CD4-positive, alpha-beta memory T cell (primary cell): ENCODE measurements at regions not wholly inside any gene's neighbourhood (a gene's known extent, or its start where the extent isn't known, plus 50 kb on each side); places are given as distances from the start of the nearest gene placed in this dataset.

Experiments
- CTCF ChIA-PET: fragments of 350-600 bp; sonication (Branson Sonifier 250); formaldehyde crosslinking; loops from one replicate; lab custom pipeline; 2021; ENCODE audit warnings: inconsistent platforms; ENCODE audit not compliant: partially characterized antibody; lab: Charles Lee
- POLR2A ChIA-PET: fragments of 350-600 bp; sonication (Branson Sonifier 250); formaldehyde crosslinking; loops from one replicate; lab custom pipeline; 2021; ENCODE audit not compliant: partially characterized antibody; lab: Charles Lee
- DNase-seq, 5 donors: peaks; one replicate each; pipeline versions ENCODE4 v3.0.0 to v3.0.0-alpha.2; 2020 to 2022; ENCODE audit warnings: mixed read lengths in 1 of 5
- H3K27ac ChIP-seq: one replicate; pipeline ENCODE4 v1.7.0; 2013; ENCODE audit warnings: low read depth, low read length
- H3K27me3 ChIP-seq: 2 replicates; pipeline ENCODE4 v1.7.0; 2013; ENCODE audit warnings: mild to moderate bottlenecking, low read length, moderate library complexity; ENCODE audit not compliant: insufficient read depth
- H3K36me3 ChIP-seq: 2 replicates; pipeline ENCODE4 v1.7.0; 2013; ENCODE audit warnings: mild to moderate bottlenecking, low read length, moderate library complexity; ENCODE audit not compliant: insufficient read depth
- H3K4me1 ChIP-seq: 2 replicates; pipeline ENCODE4 v1.7.0; 2013; ENCODE audit warnings: mild to moderate bottlenecking, low read length, moderate library complexity; ENCODE audit not compliant: insufficient read depth
- H3K4me3 ChIP-seq, 2 donors: one replicate each; pipeline ENCODE4 v1.7.0; 2013; ENCODE audit warnings: low read length in 2 of 2, mild to moderate bottlenecking in 1 of 2
- H3K9me3 ChIP-seq, 2 donors: one replicate each; pipeline ENCODE4 v1.7.0; 2013; ENCODE audit warnings: low read length in 2 of 2, control low read depth in 1 of 2; ENCODE audit not compliant: control insufficient read depth in 1 of 2
- H3K27ac Mint-ChIP-seq, 7 donors: one replicate each; pipeline ENCODE4 v1.8.0; 2020 to 2021; ENCODE audit warnings: mixed read lengths in 7 of 7, mild to moderate bottlenecking in 6 of 7, inconsistent platforms in 3 of 7, moderate library complexity in 3 of 7
- H3K27me3 Mint-ChIP-seq, 2 donors: one replicate each; pipeline ENCODE4 v1.8.0; 2020 to 2021; ENCODE audit warnings: mixed read lengths in 2 of 2
- H3K36me3 Mint-ChIP-seq, 2 donors: one replicate each; pipeline ENCODE4 v1.8.0; 2020 to 2021; ENCODE audit warnings: mixed read lengths in 2 of 2, inconsistent platforms in 1 of 2, mild to moderate bottlenecking in 1 of 2
- H3K4me1 Mint-ChIP-seq, 4 donors: one replicate each; pipeline ENCODE4 v1.8.0; 2020 to 2021; ENCODE audit warnings: mixed read lengths in 4 of 4, mild to moderate bottlenecking in 1 of 4
- H3K4me3 Mint-ChIP-seq, 8 donors: one replicate each; pipeline ENCODE4 v1.8.0; 2020 to 2021; ENCODE audit warnings: mixed read lengths in 8 of 8, mild to moderate bottlenecking in 7 of 8, moderate library complexity in 6 of 8, inconsistent platforms in 3 of 8
- H3K9me3 Mint-ChIP-seq, 8 donors: one replicate each; pipeline ENCODE4 v1.8.0; 2020 to 2021; ENCODE audit warnings: mixed read lengths in 8 of 8, mild to moderate bottlenecking in 5 of 8, inconsistent platforms in 3 of 8, moderate library complexity in 1 of 8
- intact Hi-C: fragments of 100-400 bp; cut with micrococcal nuclease; formaldehyde crosslinking; loops from one replicate; pipeline ENCODE4 v1.15.1; 2023

DNA sequence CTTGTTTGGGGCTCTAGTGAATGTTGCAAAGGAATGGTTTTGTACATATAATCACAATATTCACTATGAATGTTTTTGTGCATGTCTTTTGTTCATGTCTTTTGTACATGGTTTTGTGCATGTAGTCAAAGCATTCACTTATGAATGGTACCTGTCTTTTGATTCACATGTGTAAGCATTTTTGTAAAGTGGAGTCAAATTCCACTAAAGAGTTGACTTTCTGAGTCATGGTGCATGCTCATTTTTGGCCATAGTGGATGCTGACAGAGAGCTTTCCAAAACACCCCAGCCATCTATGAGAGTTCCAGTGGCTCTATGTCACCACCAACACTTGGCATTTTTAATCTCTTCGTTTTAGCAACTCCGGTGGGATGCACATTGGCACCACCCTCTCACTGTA lies 1185.9 kb upstream of the TMEM132C start:
- Histone ChIP-seq H3K9me3 (no peaks in the 10 kb centered on the region), H3K27me3 (no peaks in the 10 kb centered on the region), H3K36me3 (no peaks in the 10 kb centered on the region), H3K27ac (no peak overlapping the region), H3K4me3 (no peak overlapping the region), H3K4me1 (peaks cover 10% of the 10 kb centered on the region)
- DNase-seq: no peak
- H3K4me1 Mint-ChIP-seq: peaks cover 8 to 14% (median 11%) of the 10 kb centered on the region in 4 donors
- CTCF ChIA-PET: no interaction called here
- peaks cover 5 to 8% of the 10 kb centered on the region in 2 donors for H3K27me3 Mint-ChIP-seq
- intact Hi-C loops: loop anchor here (5.0 kb wide), 1 partner anchor 81 kb away; no protein-coding TSS in a partner anchor
- no peak overlapping the region for H3K27ac Mint-ChIP-seq
- POLR2A ChIA-PET: no interaction called here
- no peak overlapping the region for H3K4me3 Mint-ChIP-seq
- H3K36me3 Mint-ChIP-seq: no peaks in the 10 kb centered on the region
- no peaks in the 10 kb centered on the region for H3K9me3 Mint-ChIP-seq

DNA sequence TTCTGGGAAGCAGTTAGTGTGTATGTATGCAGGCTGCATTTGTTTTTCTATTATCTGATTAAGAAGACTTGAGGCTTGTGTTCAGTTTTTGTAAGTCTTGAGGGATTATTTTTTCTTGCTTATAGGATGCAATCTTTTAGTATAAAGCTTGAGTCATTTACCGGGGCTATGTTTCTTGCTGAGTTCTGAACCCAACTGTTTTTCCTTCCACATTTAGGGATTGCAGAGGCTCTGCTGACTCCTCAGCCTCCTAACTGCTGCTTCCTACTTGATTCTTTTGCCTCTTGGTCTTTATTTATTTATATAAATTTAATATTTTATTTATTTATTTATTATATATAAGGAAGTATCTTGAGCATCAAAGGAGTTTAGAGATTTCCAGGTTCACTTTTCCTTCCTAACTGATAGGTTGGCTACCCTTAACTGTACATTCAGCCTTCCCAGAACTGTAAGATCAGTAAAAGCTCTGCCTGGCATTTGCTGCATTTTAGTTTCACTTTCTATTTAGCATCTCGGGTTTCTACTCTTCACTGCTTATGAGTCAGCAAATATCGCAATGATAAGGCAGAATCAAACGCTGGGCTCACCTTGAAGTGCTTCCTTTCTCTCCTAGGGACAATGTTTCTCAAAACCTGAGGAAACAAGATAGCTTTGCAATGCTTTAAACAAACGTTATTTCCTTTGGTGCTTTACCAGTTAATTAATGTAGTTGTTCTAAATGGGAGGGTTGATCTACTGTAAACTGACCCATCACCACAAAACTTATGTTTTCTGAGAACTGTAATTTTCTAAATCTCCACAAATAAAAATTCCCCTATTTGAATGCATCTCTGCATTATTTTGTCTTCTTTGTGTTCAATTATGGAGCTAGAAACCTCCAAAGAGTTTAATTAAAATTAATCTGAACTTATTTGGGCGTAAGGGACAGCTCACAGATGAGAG lies 1183.7 kb upstream of the TMEM132C start:
- peak in 4 of 5 donors; percentile 35 to 59 (median 44) for DNase-seq
- H3K27ac Mint-ChIP-seq: peak overlapping the region; percentile 24 to 89 (median 84)
- H3K27me3 Mint-ChIP-seq: peaks cover 4 to 5% of the 10 kb centered on the region in 2 donors
- peaks cover 0 to 2% (median 0%) of the 10 kb centered on the region in 8 donors for H3K9me3 Mint-ChIP-seq
- Histone ChIP-seq H3K4me1 (peaks cover 10% of the 10 kb centered on the region), H3K36me3 (no peaks in the 10 kb centered on the region), H3K4me3 (peak overlapping the region; percentile 23 to 44), H3K9me3 (no peaks in the 10 kb centered on the region), H3K27me3 (no peaks in the 10 kb centered on the region), H3K27ac (no peak overlapping the region)
- H3K4me3 Mint-ChIP-seq: peak overlapping the region; percentile 80 to 87 (median 85)
- ChIA-PET CTCF (no interaction called here), POLR2A (no interaction called here)
- intact Hi-C loops: loop anchor here (5.0 kb wide), 1 partner anchor 79 kb away; no protein-coding TSS in a partner anchor
- no peaks in the 10 kb centered on the region for H3K36me3 Mint-ChIP-seq
- peaks cover 8 to 14% (median 11%) of the 10 kb centered on the region in 4 donors for H3K4me1 Mint-ChIP-seq

DNA sequence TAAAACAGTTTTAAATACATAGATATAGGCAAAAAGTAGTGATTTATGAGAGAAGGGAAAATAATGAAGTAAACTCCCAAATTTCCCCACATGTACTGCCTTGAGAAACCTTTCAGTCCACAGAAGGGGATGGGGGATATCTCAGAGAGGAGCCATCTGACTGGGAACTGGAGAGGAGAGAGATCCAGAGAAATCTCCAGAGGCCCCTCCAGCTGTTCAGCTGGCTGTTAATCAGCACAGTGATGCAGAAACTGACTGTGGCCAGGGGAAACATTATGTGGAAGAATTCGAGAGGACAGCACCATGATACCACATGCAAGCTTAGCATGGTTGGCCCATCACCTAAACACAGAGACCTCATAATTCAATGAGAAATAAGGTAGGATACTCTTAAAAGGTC lies 1165.9 kb upstream of the TMEM132C start:
- Histone ChIP-seq H3K27ac (no peak overlapping the region), H3K4me3 (no peak overlapping the region), H3K4me1 (no peaks in the 10 kb centered on the region), H3K27me3 (no peaks in the 10 kb centered on the region), H3K9me3 (no peaks in the 10 kb centered on the region), H3K36me3 (no peaks in the 10 kb centered on the region)
- H3K27me3 Mint-ChIP-seq: peaks cover 1 to 2% of the 10 kb centered on the region in 2 donors
- no peak overlapping the region for H3K27ac Mint-ChIP-seq
- no peak overlapping the region for H3K4me3 Mint-ChIP-seq
- no peak for DNase-seq
- POLR2A ChIA-PET: no interaction called here
- CTCF ChIA-PET: no interaction called here
- H3K9me3 Mint-ChIP-seq: no peaks in the 10 kb centered on the region
- H3K4me1 Mint-ChIP-seq: no peaks in the 10 kb centered on the region
- intact Hi-C loops: no loop called here
- no peaks in the 10 kb centered on the region for H3K36me3 Mint-ChIP-seq

DNA sequence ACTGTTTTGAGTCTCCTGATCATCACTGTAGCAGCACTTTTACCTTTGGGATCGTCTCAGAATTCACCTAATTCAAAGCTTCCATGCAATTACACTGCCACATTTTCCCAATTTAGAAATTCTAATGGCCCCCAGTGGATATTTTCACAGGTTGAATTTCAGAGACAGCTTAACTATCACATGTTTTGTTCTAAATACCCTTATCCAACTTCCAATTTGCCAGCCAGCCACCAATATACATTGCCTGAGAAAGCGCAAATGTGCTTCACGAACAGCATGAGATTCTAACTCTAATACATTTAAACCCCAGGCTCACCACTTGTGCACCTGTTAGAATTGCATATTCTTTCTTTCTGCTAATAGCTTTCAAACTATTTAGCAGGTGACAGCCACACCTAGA lies 1160.9 kb upstream of the TMEM132C start:
- Histone ChIP-seq H3K9me3 (no peaks in the 10 kb centered on the region), H3K4me3 (no peak overlapping the region), H3K27me3 (no peaks in the 10 kb centered on the region), H3K36me3 (no peaks in the 10 kb centered on the region), H3K4me1 (no peaks in the 10 kb centered on the region), H3K27ac (no peak overlapping the region)
- Mint-ChIP-seq H3K36me3 (no peaks in the 10 kb centered on the region), H3K27me3 (peaks cover 9 to 21% of the 10 kb centered on the region in 2 donors), H3K27ac (no peak overlapping the region), H3K4me3 (no peak overlapping the region), H3K9me3 (no peaks in the 10 kb centered on the region), H3K4me1 (no peaks in the 10 kb centered on the region)
- no peak for DNase-seq
- intact Hi-C loops: no loop called here
- ChIA-PET CTCF (interaction anchor here (2.1 to 3.6 kb wide), 2 partner anchors 186 to 275 kb away, joined by 5 to 25 read pairs; no protein-coding TSS in a partner anchor), POLR2A (no interaction called here)

DNA sequence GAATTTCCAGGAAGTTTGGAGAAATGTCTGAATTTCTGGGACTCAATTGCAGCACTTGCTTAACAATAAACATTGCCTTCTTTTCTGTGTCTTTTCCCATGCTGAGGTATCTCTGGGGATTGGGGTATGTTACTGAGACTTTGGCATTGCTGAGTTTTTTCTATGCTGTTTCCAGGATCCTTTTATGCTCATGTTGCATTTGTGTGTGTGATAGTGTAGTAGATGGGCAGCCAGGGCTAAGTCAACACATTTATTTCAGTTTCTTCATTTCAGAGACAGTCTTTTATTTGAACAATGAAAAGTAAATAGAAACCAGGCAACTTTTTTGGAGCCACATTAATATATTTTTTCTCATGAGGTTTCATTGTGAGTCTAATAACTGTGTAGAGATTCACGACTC lies 1160.3 kb upstream of the TMEM132C start:
- H3K4me1 Mint-ChIP-seq: no peaks in the 10 kb centered on the region
- Histone ChIP-seq H3K27me3 (no peaks in the 10 kb centered on the region), H3K4me1 (no peaks in the 10 kb centered on the region), H3K4me3 (no peak overlapping the region), H3K9me3 (no peaks in the 10 kb centered on the region), H3K27ac (no peak overlapping the region), H3K36me3 (no peaks in the 10 kb centered on the region)
- H3K27ac Mint-ChIP-seq: no peak overlapping the region
- intact Hi-C loops: no loop called here
- ChIA-PET POLR2A (no interaction called here), CTCF (interaction anchor here (1.2 to 3.6 kb wide), 3 partner anchors 41 to 275 kb away, joined by 3 to 25 read pairs (median 22); no protein-coding TSS in a partner anchor)
- H3K27me3 Mint-ChIP-seq: peaks cover 9 to 20% of the 10 kb centered on the region in 2 donors
- H3K9me3 Mint-ChIP-seq: no peaks in the 10 kb centered on the region
- DNase-seq: no peak
- no peaks in the 10 kb centered on the region for H3K36me3 Mint-ChIP-seq
- H3K4me3 Mint-ChIP-seq: no peak overlapping the region

DNA sequence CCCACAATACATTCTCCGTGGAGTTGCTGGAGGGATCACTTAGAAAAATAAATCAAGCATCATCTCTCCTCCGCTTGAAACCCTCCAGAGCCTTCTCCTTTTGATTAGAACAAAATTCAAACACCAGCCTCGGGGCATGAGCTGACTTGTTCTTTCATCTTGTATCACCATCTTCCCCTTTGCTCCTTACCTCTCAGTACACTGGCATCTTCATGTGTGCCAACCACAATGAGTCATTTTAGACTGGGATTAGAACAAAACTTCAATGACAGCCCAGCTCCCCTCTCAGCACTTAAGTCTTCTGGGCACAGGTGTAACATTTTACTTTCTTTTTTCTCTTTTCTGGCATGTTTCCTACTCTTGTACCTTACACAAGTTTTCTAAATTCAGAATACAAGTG lies 1159.2 kb upstream of the TMEM132C start:
- H3K4me1 ChIP-seq: no peaks in the 10 kb centered on the region
- no peaks in the 10 kb centered on the region for H3K36me3 ChIP-seq
- H3K36me3 Mint-ChIP-seq: no peaks in the 10 kb centered on the region
- no peaks in the 10 kb centered on the region for H3K9me3 ChIP-seq
- peaks cover 11 to 20% of the 10 kb centered on the region in 2 donors for H3K27me3 Mint-ChIP-seq
- no peak overlapping the region for H3K4me3 ChIP-seq
- intact Hi-C loops: loop anchor here (1.0 kb wide), 1 partner anchor 186 kb away; no protein-coding TSS in a partner anchor
- ChIA-PET CTCF (interaction anchor here (1.2 to 3.6 kb wide), 8 partner anchors 11 to 570 kb away, joined by 3 to 25 read pairs (median 8); no protein-coding TSS in a partner anchor), POLR2A (no interaction called here)
- no peaks in the 10 kb centered on the region for H3K4me1 Mint-ChIP-seq
- no peaks in the 10 kb centered on the region for H3K27me3 ChIP-seq
- DNase-seq: no peak
- no peaks in the 10 kb centered on the region for H3K9me3 Mint-ChIP-seq
- no peak overlapping the region for H3K4me3 Mint-ChIP-seq
- H3K27ac ChIP-seq: no peak overlapping the region
- no peak overlapping the region for H3K27ac Mint-ChIP-seq
